HG03025 (cell line): ENCODE measurements at regions not wholly inside any gene's neighbourhood (a gene's known extent, or its start where the extent isn't known, plus 50 kb on each side); places are given as distances from the start of the nearest gene placed in this dataset.

Experiments
- ATAC-seq: cut with Tn5 transposase; IDR thresholded peaks from one replicate; pipeline ENCODE4 v1.9.1; 2021; ENCODE audit warnings: mild to moderate bottlenecking, moderate library complexity; ENCODE audit not compliant: unreplicated experiment, low FRiP score

- ATAC-seq = no peak
Observed at GRCh38 chr12:42673535-42673934, 84.0 kb upstream of the PRICKLE1 start.

- no peak for ATAC-seq
Observed at GRCh38 chr12:42670719-42671118, 81.2 kb upstream of the PRICKLE1 start.

- no peak for ATAC-seq
Observed at GRCh38 chr12:42669553-42669952, 80.0 kb upstream of the PRICKLE1 start.

GRCh38 chr12:42666671-42667243, 77.2 kb upstream of the PRICKLE1 start:
- no peak for ATAC-seq

GRCh38 chr12:42663621-42664020, 74.1 kb upstream of the PRICKLE1 start:
- ATAC-seq = no peak

GRCh38 chr12:42660968-42661937, 71.7 kb upstream of the PRICKLE1 start:
- no peak for ATAC-seq

GRCh38 chr12:42660117-42660516, 70.6 kb upstream of the PRICKLE1 start:
- ATAC-seq = no peak

- no peak for ATAC-seq
Observed at GRCh38 chr12:42652048-42652447, 62.5 kb upstream of the PRICKLE1 start.

- no peak for ATAC-seq
Observed at GRCh38 chr12:42648061-42648460, 58.5 kb upstream of the PRICKLE1 start.

- no peak for ATAC-seq
Observed at GRCh38 chr12:42643881-42644579, 54.5 kb upstream of the PRICKLE1 start.

- no peak for ATAC-seq
Observed at GRCh38 chr12:42641221-42641885, 51.8 kb upstream of the PRICKLE1 start.

- ATAC-seq = no peak
Observed at GRCh38 chr12:42640391-42640790, 50.8 kb upstream of the PRICKLE1 start.

- ATAC-seq = no peak
Observed at GRCh38 chr12:42639556-42639955, 50.0 kb upstream of the PRICKLE1 start.
